HCT116 (cell line): ENCODE measurements at regions not wholly inside any gene's neighbourhood (a gene's known extent, or its start where the extent isn't known, plus 50 kb on each side); places are given as distances from the start of the nearest gene placed in this dataset.

Source experiments
- ATAC-seq: fragments of 200-7000 bp; cut with Tn5 transposase; 2 replicates; pipeline ENCODE4 v1.9.1; 2020; ENCODE audit warnings: mild to moderate bottlenecking, moderate library complexity
- BruUV-seq: library from RNA; stranded (reverse); fragments of 400-500 nt; replicated peaks from 2 replicates; lab custom pipeline; 2021; lab: Mats Ljungman, UMichigan
- CTCF ChIA-PET: fragments of 300-600 bp; sonication (Branson Sonifier 250); formaldehyde crosslinking; loops from one replicate; lab custom pipeline; 2021; ENCODE audit warnings: antibody characterized with exemption; lab: Charles Lee
- POLR2A ChIA-PET: fragments of 300-600, 350-600 bp; sonication (Branson Sonifier 250); formaldehyde crosslinking; loops from one replicate; lab custom pipeline; 2021; ENCODE audit warnings: antibody characterized with exemption; lab: Charles Lee
- RAD21 ChIA-PET, 2 experiments: fragments of 300-600 bp; sonication (Branson Sonifier 250); formaldehyde crosslinking; loops; one replicate each; lab custom pipeline; 2023; ENCODE audit warnings: low total read pairs in 2 of 2; ENCODE audit not compliant: uncharacterized antibody in 2 of 2, unreplicated experiment in 2 of 2, low non-redundant PET in 1 of 2; lab: Charles Lee
- DNase-seq: peaks from one replicate; pipeline ENCODE4 v3.0.0-alpha.2; 2010; ENCODE audit warnings: low read depth, low spot score
- H2AFZ ChIP-seq: fragments of 200-600 bp; shearing (Covaris generic), sonication (generic); 2 replicates; pipeline ENCODE4 v1.6.1; 2017; ENCODE audit warnings: low read depth, mixed run types, mixed read lengths, antibody characterized with exemption, low read length; ENCODE audit not compliant: poor library complexity, severe bottlenecking
- H3K27ac ChIP-seq: 2 replicates; pipeline ENCODE4 v1.5.1; 2012; ENCODE audit warnings: low read depth, low read length
- H3K27me3 ChIP-seq: fragments of 200-600 bp; sonication (generic); 2 replicates; pipeline ENCODE4 v1.6.1; 2016; ENCODE audit warnings: mixed run types, low read length, mixed read lengths; ENCODE audit not compliant: insufficient read depth
- H3K36me3 ChIP-seq, 2 experiments: fragments of 200-500 bp in 1 of 2; fragments of 200-600 bp in 1 of 2; sonication (Bioruptor generic) in 1 of 2; sonication (generic) in 1 of 2; 2 replicates each; pipeline versions ENCODE4 v1.5.1 to v1.6.1; 2014 to 2016; ENCODE audit warnings: low read length in 2 of 2, inconsistent platforms in 1 of 2, mixed read lengths in 1 of 2, mixed run types in 1 of 2; ENCODE audit not compliant: insufficient read depth in 2 of 2, control insufficient read depth in 1 of 2
- H3K4me1 ChIP-seq, 2 experiments: fragments of 200-600 bp in 1 of 2; sonication (generic) in 1 of 2; 2 replicates each; pipeline versions ENCODE4 v1.5.1 to v1.6.1; 2012 to 2017; ENCODE audit warnings: low read length in 2 of 2, inconsistent platforms in 1 of 2, mild to moderate bottlenecking in 1 of 2, mixed read lengths in 1 of 2, mixed run types in 1 of 2, moderate library complexity in 1 of 2; ENCODE audit not compliant: insufficient read depth in 2 of 2, control insufficient read depth in 1 of 2
- H3K4me2 ChIP-seq: fragments of 200-600 bp; sonication (generic); 2 replicates; pipeline ENCODE4 v1.6.1; 2017; ENCODE audit warnings: mixed run types, low read length, mixed read lengths
- H3K4me3 ChIP-seq, 2 experiments: fragments of 200-600 bp in 1 of 2; sonication (generic) in 1 of 2; replicated peaks in 1 of 2; 2 replicates each; pipeline ENCODE4 v1.5.1; 2011 to 2016; ENCODE audit warnings: low read length in 2 of 2, control low read depth in 1 of 2, low read depth in 1 of 2, mild to moderate bottlenecking in 1 of 2, mixed read lengths in 1 of 2, mixed run types in 1 of 2
- H3K79me2 ChIP-seq: fragments of 200-600 bp; sonication (generic); 2 replicates; pipeline ENCODE4 v1.6.1; 2017; ENCODE audit warnings: mild to moderate bottlenecking, mixed run types, low read length, moderate library complexity, mixed read lengths; ENCODE audit not compliant: insufficient read depth
- H3K9ac ChIP-seq: fragments of 200-600 bp; sonication (generic); 2 replicates; pipeline ENCODE4 v1.6.1; 2016; ENCODE audit warnings: low read length, mixed read lengths
- H3K9me2 ChIP-seq: fragments of 200-600 bp; sonication (generic), shearing (Covaris generic); 2 replicates; pipeline ENCODE4 v1.6.1; 2017; ENCODE audit warnings: mixed run types, mild to moderate bottlenecking, moderate library complexity; ENCODE audit not compliant: insufficient read depth
- H3K9me3 ChIP-seq, 2 experiments: fragments of 200-500 bp in 1 of 2; fragments of 200-600 bp in 1 of 2; sonication (Bioruptor generic) in 1 of 2; sonication (generic) in 1 of 2; 2 replicates each; pipeline ENCODE4 v1.6.1; 2014 to 2017; ENCODE audit warnings: low read length in 2 of 2, mixed read lengths in 2 of 2, inconsistent platforms in 1 of 2, low read depth in 1 of 2, mild to moderate bottlenecking in 1 of 2, mixed run types in 1 of 2, moderate library complexity in 1 of 2; ENCODE audit not compliant: control insufficient read depth in 1 of 2, insufficient read depth in 1 of 2
- H4K20me1 ChIP-seq: fragments of 200-600 bp; sonication (generic), shearing (Covaris generic); 2 replicates; pipeline ENCODE4 v1.6.1; 2017; ENCODE audit warnings: mixed run types, mild to moderate bottlenecking, moderate library complexity; ENCODE audit not compliant: insufficient read depth
- CBX3 ChIP-seq: IDR thresholded peaks from 2 replicates; pipeline ENCODE4 v1.6.1; 2012; ENCODE audit warnings: low read depth
- EGR1 ChIP-seq: IDR thresholded peaks from 2 replicates; pipeline ENCODE4 v1.6.1; 2012; ENCODE audit warnings: low read depth
- ELF1 ChIP-seq: IDR thresholded peaks from 2 replicates; pipeline ENCODE4 v1.6.1; 2012; ENCODE audit warnings: low read depth, borderline replicate concordance
- EZH2 ChIP-seq: fragments of 200-600 bp; sonication (generic); IDR thresholded peaks from 2 replicates; pipeline ENCODE4 v1.6.1; 2017; ENCODE audit warnings: antibody characterized with exemption, mixed run types
- FOSL1 ChIP-seq: IDR thresholded peaks from 2 replicates; pipeline ENCODE4 v1.6.1; 2012; ENCODE audit warnings: low read depth
- JUND ChIP-seq: IDR thresholded peaks from 2 replicates; pipeline ENCODE4 v1.6.1; 2012
- POLR2AphosphoS5 ChIP-seq: IDR thresholded peaks from 2 replicates; pipeline ENCODE4 v1.6.1; 2011; ENCODE audit warnings: mild to moderate bottlenecking, low read depth, low read length, moderate library complexity
- SIN3A ChIP-seq: IDR thresholded peaks from 2 replicates; pipeline ENCODE4 v1.6.1; 2012; ENCODE audit warnings: low read depth
- SRF ChIP-seq: IDR thresholded peaks from 2 replicates; pipeline ENCODE4 v1.6.1; 2012; ENCODE audit warnings: low read depth
- TCF7L2 ChIP-seq: IDR thresholded peaks from 2 replicates; pipeline ENCODE4 v1.7.0; 2011; ENCODE audit warnings: borderline replicate concordance, inconsistent platforms; ENCODE audit not compliant: insufficient read depth, insufficient read length; ENCODE audit errors: extremely low read depth
- YY1 ChIP-seq: IDR thresholded peaks from 2 replicates; pipeline ENCODE4 v1.6.1; 2011; ENCODE audit warnings: low read length, low read depth, moderate library complexity, mild to moderate bottlenecking; ENCODE audit not compliant: insufficient replicate concordance; ENCODE audit errors: extremely low read depth
- ZNF274 ChIP-seq: fragments of 200-500 bp; sonication (Bioruptor generic); IDR thresholded peaks from 2 replicates; pipeline ENCODE4 v1.6.1; 2014; ENCODE audit warnings: mild to moderate bottlenecking, low read depth, low read length, inconsistent platforms
- intact Hi-C: fragments of 100-400 bp; cut with micrococcal nuclease; formaldehyde crosslinking; loops from 2 replicates; pipeline ENCODE4 v1.10.0; 2022
- TF ChIP-seq, protein P1 (sequence below): IDR thresholded peaks from 2 replicates; pipeline ENCODE4 v1.6.1; 2012

DNA sequence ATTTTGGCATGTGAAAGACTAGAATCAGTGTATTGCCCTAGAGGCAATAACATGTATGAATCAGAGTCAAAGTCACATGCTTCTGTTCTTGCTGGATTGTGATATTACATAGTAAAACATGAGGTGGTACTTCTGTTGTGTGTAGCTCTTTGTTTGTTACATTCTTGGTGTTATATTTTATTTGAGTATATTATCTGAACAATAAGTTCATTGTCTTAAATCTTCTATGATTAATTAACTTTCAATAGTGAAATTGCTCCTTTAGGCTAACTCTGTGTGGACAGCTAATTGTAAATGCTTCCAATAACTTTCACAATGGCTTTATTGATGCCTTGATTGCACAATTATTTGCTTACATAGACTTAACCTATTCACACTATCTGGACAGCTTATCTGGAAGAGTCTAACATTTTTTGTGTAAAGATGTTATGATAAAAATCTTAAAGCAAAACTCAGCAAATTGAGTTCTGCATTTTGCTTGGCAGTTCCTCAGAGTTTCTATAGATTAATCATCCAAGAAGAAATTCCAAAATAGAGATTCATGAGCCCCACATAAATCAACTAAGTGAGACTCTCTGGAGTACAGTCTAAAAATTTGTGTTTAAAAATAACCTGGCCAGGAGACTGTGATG is 239.6 kb upstream of the TUSC1 start:
- ChIA-PET CTCF (no interaction called here), RAD21 (no interaction called here), POLR2A (no interaction called here)
- no peaks in the 10 kb centered on the region for H3K36me3 ChIP-seq
- no peaks in the 10 kb centered on the region for H3K79me2 ChIP-seq
- TF ChIP-seq JUND (no peak), ELF1 (no peak), FOSL1 (no peak), ZNF274 (no peak), EGR1 (no peak), SIN3A (no peak), POLR2AphosphoS5 (no peak), CBX3 (no peak)
- TF ChIP-seq, protein P1, sequence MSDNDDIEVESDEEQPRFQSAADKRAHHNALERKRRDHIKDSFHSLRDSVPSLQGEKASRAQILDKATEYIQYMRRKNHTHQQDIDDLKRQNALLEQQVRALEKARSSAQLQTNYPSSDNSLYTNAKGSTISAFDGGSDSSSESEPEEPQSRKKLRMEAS: no peak
- H3K9me3 ChIP-seq: peaks cover 0 to 11% of the 10 kb centered on the region in 2 experiments; a peak in 2 of 4 replicates
- no peak overlapping the region for H2AFZ ChIP-seq
- no peak overlapping the region for H3K27ac ChIP-seq
- no peak for DNase-seq
- H3K4me2 ChIP-seq: no peak overlapping the region
- BruUV-seq: no TSS peak
- no peaks in the 10 kb centered on the region for H3K9me2 ChIP-seq
- no peak overlapping the region for H3K4me3 ChIP-seq
- no peaks in the 10 kb centered on the region for H3K4me1 ChIP-seq
- H4K20me1 ChIP-seq: no peaks in the 10 kb centered on the region
- H3K9ac ChIP-seq: no peak overlapping the region
- ATAC-seq: no peak
- intact Hi-C loops: no loop called here
- no peaks in the 10 kb centered on the region for H3K27me3 ChIP-seq

- no TSS peak for BruUV-seq
- DNase-seq (no peak), ATAC-seq (no peak)
- H3K4me3 ChIP-seq: no peak overlapping the region
- CTCF ChIA-PET: no interaction called here
- H3K36me3 ChIP-seq: no peaks in the 10 kb centered on the region
- no peaks in the 10 kb centered on the region for H4K20me1 ChIP-seq
- intact Hi-C loops: no loop called here
- POLR2A ChIA-PET: no interaction called here
- H3K27me3 ChIP-seq: no peaks in the 10 kb centered on the region
- no peak overlapping the region for H2AFZ ChIP-seq
- H3K9ac ChIP-seq: no peak overlapping the region
- RAD21 ChIA-PET: no interaction called here
- H3K9me3 ChIP-seq: peaks cover 0 to 4% of the 10 kb centered on the region in 2 experiments; a peak in 2 of 4 replicates
- H3K4me2 ChIP-seq: no peak overlapping the region
- TF ChIP-seq JUND: no peak
- TF ChIP-seq SRF: no peak
- TF ChIP-seq TCF7L2: no peak
- TF ChIP-seq EGR1: no peak
- no peak for TF ChIP-seq EZH2
- TF ChIP-seq CBX3: no peak
- no peak for TF ChIP-seq YY1
- no peak overlapping the region for H3K27ac ChIP-seq
- H3K9me2 ChIP-seq: no peaks in the 10 kb centered on the region
- no peaks in the 10 kb centered on the region for H3K4me1 ChIP-seq
- H3K79me2 ChIP-seq: no peaks in the 10 kb centered on the region
These were observed 235.6 kb upstream of the TUSC1 start for GRCh38 chr9:25913806-25914205.
